ENCODE measurements at regions not wholly inside any gene's neighbourhood (a gene's known extent, or its start where the extent isn't known, plus 50 kb on each side); places are given as distances from the start of the nearest gene placed in this dataset.

DNA sequence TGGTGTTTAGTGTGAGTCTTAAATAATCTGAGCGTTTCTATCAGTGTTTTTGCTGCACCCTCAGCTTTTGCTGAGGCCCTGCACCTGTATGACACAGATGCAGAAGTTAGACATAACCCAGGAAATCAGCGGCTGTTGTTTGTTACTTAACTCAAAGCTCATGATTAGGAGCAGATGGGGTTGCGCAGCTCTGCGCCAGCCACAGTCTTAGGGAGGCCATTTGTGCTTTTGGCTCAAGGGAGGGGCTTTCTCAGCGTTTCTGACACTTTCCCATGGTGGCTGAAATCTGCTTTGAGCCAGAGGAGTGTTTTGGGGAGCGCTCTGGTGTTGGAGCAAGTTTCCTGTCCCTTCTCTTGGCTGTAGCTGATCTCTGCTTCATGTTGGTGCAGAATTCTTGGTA lies 433.8 kb downstream of the NAF1 start:
- DNase-seq (ENCODE audit: low read depth) = no peak

GRCh38 chr4:162727766-162728165 lies 438.9 kb downstream of the NAF1 start:
- no peak for DNase-seq (ENCODE audit: low read depth)

DNA sequence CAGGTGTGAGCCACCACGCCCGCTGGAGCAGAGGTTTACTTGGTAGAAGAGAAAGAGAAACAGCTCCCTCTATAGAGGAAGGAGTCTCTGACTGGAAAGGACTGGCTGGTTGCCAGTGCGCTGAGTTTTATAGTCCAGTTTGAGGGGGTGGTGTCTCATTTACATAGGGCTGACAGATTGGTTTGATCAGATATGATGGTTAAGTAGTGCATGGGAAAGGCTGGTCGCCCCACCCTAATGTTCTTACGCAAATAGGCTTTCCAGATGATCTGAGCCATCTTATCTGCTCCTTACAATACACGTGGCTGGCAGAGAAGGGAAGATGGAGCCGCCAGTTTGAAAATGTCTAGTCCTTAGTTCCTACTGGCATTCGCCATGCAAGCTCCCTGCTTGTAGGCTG lies 439.5 kb downstream of the NAF1 start:
- DNase-seq (ENCODE audit: low read depth) = no peak

- DNase-seq (ENCODE audit: low read depth) = no peak
Observed at GRCh38 chr4:162715401-162715800, 451.3 kb downstream of the NAF1 start.

GRCh38 chr4:162707962-162708361 lies 458.7 kb downstream of the NAF1 start:
- DNase-seq (ENCODE audit: low read depth) = no peak

DNA sequence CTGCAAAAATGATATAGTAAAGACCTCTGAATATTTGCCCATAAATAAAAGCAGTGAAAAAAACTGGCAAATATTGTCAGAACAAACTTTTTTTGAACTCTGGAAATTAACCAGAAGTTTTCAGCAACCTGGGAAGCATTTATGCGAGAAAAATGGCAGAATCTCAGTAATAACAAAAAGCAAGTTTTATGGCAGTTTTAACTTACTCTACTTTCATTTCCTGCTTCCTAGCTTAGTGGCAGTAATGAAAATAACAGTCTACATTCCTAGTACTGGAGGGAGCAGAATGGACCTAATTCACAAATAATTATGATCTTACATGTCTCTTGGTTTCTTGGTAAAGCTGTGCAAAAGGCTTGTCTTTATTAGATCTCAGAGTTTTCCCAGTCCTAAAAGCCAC lies 460.1 kb downstream of the NAF1 start:
- DNase-seq (ENCODE audit: low read depth) = no peak

- DNase-seq (ENCODE audit: low read depth) = no peak
Observed at GRCh38 chr4:162706051-162706450, 460.6 kb downstream of the NAF1 start.

GRCh38 chr4:162705130-162705803 lies 461.4 kb downstream of the NAF1 start:
- no peak for DNase-seq (ENCODE audit: low read depth)

DNA sequence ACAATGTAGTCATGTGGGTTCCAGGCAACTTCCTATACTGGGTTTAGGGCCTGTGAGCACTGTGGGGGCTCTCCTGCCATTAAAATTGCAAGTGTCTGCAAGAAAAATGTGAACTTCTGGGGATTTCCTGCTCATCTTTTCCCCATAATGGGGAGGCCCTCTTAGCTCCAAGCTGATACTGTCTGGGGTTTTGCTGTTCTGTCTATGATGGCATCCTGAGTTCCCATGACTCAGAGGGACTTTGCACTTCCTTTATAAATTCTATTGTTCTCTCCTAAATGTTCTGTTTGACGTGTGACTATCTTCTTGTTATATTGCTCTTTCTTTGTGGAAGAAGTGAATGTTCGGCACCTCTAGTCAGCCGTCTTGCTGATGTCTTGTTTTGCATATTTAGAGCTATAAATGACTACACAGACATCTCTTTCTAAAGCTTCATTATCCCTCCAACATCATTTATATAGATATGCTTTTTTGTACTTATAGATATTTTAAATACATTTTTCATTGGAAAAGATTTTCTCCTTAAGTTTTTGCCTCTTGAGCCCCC lies 465.8 kb downstream of the NAF1 start:
- no peak for DNase-seq (ENCODE audit: low read depth)

DNA sequence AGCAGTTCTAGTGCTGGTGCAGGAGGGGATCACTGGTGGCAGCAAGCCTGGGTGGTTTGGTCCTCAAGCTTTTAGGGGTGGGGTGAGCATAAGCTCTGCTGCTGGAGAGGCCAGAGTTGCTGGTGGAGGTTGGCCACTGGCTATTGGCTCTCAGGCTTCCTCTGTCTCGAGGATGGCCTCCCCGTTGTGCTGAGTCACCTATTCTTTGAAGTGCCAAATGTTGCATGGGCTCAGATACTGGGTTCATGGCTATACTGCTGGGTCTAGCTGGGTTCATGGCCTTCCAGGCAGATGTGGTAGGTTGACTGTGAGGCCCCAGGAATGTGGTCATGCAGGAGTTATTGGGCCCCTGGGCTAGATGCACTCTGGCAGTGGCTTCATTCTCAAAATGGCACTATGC lies 466.3 kb downstream of the NAF1 start:
- DNase-seq (ENCODE audit: low read depth) = no peak

- no peak for DNase-seq (ENCODE audit: low read depth)
Observed at GRCh38 chr4:162699629-162700028, 467.1 kb downstream of the NAF1 start.

- DNase-seq (ENCODE audit: low read depth) = no peak
Observed at GRCh38 chr4:162685410-162685809, 481.3 kb downstream of the NAF1 start.

GRCh38 chr4:162684998-162685397 lies 481.7 kb downstream of the NAF1 start:
- peak; percentile 65 for DNase-seq (ENCODE audit: low read depth)

GRCh38 chr4:162684371-162684700 lies 482.4 kb downstream of the NAF1 start:
- DNase-seq (ENCODE audit: low read depth) = no peak

GRCh38 chr4:162683659-162684370 lies 482.9 kb downstream of the NAF1 start:
- peak; percentile 83 for DNase-seq (ENCODE audit: low read depth)

DNA sequence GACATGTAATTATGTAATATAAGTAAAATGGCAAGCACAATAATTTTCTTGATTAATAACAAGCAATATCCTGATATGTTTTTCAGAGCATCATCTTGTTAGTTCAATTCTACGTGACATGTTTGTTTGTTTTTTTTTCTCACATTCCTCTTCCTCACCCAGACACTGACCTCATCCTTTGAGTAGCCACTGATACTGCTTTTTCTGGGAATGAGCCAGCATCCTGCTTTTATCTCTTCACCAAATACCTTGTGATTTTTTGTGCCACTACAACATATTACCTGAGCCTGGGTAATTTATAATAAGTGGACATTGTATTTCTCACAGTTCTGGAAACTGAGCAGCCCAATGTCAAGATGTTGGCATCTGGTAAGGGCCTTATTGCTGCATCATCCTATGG lies 484.0 kb downstream of the NAF1 start:
- no peak for DNase-seq (ENCODE audit: low read depth)

GRCh38 chr4:162681212-162681611 lies 485.5 kb downstream of the NAF1 start:
- DNase-seq (ENCODE audit: low read depth) = no peak

GRCh38 chr4:162675661-162676060 lies 491.0 kb downstream of the NAF1 start:
- DNase-seq (ENCODE audit: low read depth) = no peak

- no peak for DNase-seq (ENCODE audit: low read depth)
Observed at GRCh38 chr4:162661913-162662312, 498.1 kb upstream of the FSTL5 start.

DNA sequence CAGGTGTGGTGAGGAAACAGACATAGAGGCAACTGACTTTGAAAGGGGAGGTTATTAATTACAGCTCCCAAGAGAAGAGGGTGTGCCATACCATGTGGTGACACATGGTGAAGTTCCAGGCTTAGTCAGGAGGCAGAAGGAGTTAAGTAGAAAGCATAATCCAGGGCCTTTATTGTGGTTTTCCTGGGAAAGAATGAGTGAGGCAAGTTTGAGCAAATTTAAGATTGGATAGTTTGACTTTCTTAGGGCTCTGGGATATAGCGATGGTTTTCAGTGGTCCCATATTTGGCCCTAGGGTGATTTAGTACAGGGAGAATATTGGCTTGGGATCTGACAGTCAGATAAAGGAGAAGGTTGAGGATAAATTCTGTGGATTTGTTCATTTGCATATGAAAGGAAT lies 495.9 kb upstream of the FSTL5 start:
- DNase-seq (ENCODE audit: low read depth) = no peak

GRCh38 chr4:162657966-162658365 lies 494.2 kb upstream of the FSTL5 start:
- DNase-seq (ENCODE audit: low read depth) = no peak

DNA sequence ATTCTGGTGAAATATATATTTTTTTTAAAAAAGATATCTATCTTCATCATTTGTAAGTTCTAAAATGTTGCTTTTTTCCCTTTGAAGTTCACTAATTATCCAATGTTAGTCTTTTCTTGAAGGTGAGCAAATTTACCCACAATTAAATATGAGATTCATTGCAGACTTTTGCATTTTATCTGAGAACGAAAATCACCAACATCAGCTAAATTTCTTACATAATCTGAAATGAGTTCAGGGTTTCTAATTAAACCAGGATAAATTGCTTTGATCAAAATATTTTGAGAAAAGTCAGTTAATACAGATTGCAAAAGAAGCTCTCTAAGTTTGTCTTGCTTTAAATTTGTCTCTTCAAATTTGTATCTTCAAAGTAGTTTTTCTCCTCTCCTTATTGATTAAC lies 486.4 kb upstream of the FSTL5 start:
- DNase-seq (ENCODE audit: low read depth) = no peak

GRCh38 chr4:162645381-162645780 lies 481.6 kb upstream of the FSTL5 start:
- DNase-seq (ENCODE audit: low read depth) = peak; percentile 29

DNA sequence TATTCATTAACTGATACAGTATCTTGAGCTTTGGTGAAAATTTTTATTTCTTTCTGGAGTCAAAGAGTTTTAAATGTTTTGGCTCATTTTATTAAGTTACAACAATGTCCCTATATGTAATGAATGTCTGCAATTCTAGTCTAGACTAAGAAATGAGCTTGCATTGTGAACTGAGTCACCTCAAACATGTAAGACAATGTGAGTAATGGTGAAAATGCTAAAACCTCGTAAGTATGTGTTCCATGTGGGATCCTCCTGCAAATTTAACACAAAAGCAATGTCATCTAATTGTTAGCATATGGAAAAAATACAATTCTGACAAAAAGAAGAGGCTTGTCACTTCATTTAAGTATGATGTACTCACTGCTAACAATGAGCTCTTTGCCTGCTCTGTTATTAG lies 480.5 kb upstream of the FSTL5 start:
- DNase-seq (ENCODE audit: low read depth) = no peak
